ENCODE measurements at regions not wholly inside any gene's neighbourhood (a gene's known extent, or its start where the extent isn't known, plus 50 kb on each side); places are given as distances from the start of the nearest gene placed in this dataset.
A peak's percentile ranks its signal among the peaks of the same experiment; 100 is the strongest.

- Histone ChIP-seq H3K4me3 (no peak overlapping the region), H3K9me3 (ENCODE audit: control insufficient read depth in 4 of 4, insufficient read depth in 3 of 4, low read length in 3 of 4) (no peaks in the 10 kb centered on the region), H3K4me1 (ENCODE audit: control insufficient read depth in 5 of 5, insufficient read depth in 5 of 5, low read length in 5 of 5) (peaks cover 0 to 5% (median 0%) of the 10 kb centered on the region in 5 donors), H3K9ac (ENCODE audit: insufficient read depth in 1 of 2, low read length in 2 of 2) (no peak overlapping the region), H3K36me3 (ENCODE audit: control insufficient read depth in 4 of 4, insufficient read depth in 4 of 4, low read length in 4 of 4) (no peaks in the 10 kb centered on the region), H3K27me3 (ENCODE audit: control insufficient read depth in 3 of 3, insufficient read depth in 3 of 3, low read length in 2 of 3) (no peaks in the 10 kb centered on the region), H3K27ac (ENCODE audit: low read depth in 1 of 2, low read length in 1 of 2) (no peak overlapping the region)
- 72 to 93% methylated on average over 3 of the region's 3 CpGs for WGBS, 2 donors
- ATAC-seq (ENCODE audit: insufficient read depth, low FRiP score) (no peak), DNase-seq (peak in 2 of 3 donors; percentile 35 to 42)
- no peak for TF ChIP-seq CTCF (IDR thresholded peaks at IDR 0.05; ENCODE audit: control extremely low read depth, extremely low read depth)
These were observed 409.9 kb downstream of the MZT1 start for GRCh38 chr13:72317346-72318109.

- Histone ChIP-seq H3K4me1 (ENCODE audit: control insufficient read depth in 5 of 5, insufficient read depth in 5 of 5, low read length in 5 of 5) (peaks cover 0 to 5% (median 0%) of the 10 kb centered on the region in 5 donors), H3K27ac (ENCODE audit: low read depth in 1 of 2, low read length in 1 of 2) (no peak overlapping the region), H3K9ac (ENCODE audit: insufficient read depth in 1 of 2, low read length in 2 of 2) (no peak overlapping the region), H3K36me3 (ENCODE audit: control insufficient read depth in 4 of 4, insufficient read depth in 4 of 4, low read length in 4 of 4) (no peaks in the 10 kb centered on the region), H3K4me3 (no peak overlapping the region), H3K27me3 (ENCODE audit: control insufficient read depth in 3 of 3, insufficient read depth in 3 of 3, low read length in 2 of 3) (no peaks in the 10 kb centered on the region), H3K9me3 (ENCODE audit: control insufficient read depth in 4 of 4, insufficient read depth in 3 of 4, low read length in 3 of 4) (no peaks in the 10 kb centered on the region)
- ATAC-seq (ENCODE audit: insufficient read depth, low FRiP score) (no peak), DNase-seq (no peak)
- WGBS, 2 donors, result 74 to 85% methylated on average over 5 of the region's 5 CpGs
- no peak for TF ChIP-seq CTCF (IDR thresholded peaks at IDR 0.05; ENCODE audit: control extremely low read depth, extremely low read depth)
These were observed 410.7 kb downstream of the MZT1 start for GRCh38 chr13:72316716-72317115.

- H3K9me3 ChIP-seq (ENCODE audit: control insufficient read depth in 4 of 4, insufficient read depth in 3 of 4, low read length in 3 of 4), result no peaks in the 10 kb centered on the region
- no peak overlapping the region for H3K4me3 ChIP-seq
- ATAC-seq (ENCODE audit: insufficient read depth, low FRiP score) (no peak), DNase-seq (no peak)
- no peak overlapping the region for H3K27ac ChIP-seq (ENCODE audit: low read depth in 1 of 2, low read length in 1 of 2)
- H3K4me1 ChIP-seq (ENCODE audit: control insufficient read depth in 5 of 5, insufficient read depth in 5 of 5, low read length in 5 of 5), result peaks cover 0 to 5% (median 0%) of the 10 kb centered on the region in 5 donors
- H3K27me3 ChIP-seq (ENCODE audit: control insufficient read depth in 3 of 3, insufficient read depth in 3 of 3, low read length in 2 of 3), result no peaks in the 10 kb centered on the region
- no peak overlapping the region for H3K9ac ChIP-seq (ENCODE audit: insufficient read depth in 1 of 2, low read length in 2 of 2)
- WGBS, 2 donors, result 67 to 76% methylated on average over 3 of the region's 3 CpGs
- H3K36me3 ChIP-seq (ENCODE audit: control insufficient read depth in 4 of 4, insufficient read depth in 4 of 4, low read length in 4 of 4), result no peaks in the 10 kb centered on the region
- TF ChIP-seq CTCF (IDR thresholded peaks at IDR 0.05; ENCODE audit: control extremely low read depth, extremely low read depth), result no peak
These were observed 412.1 kb downstream of the MZT1 start for GRCh38 chr13:72315312-72315711.
